ENCODE measurements at regions not wholly inside any gene's neighbourhood (a gene's known extent, or its start where the extent isn't known, plus 50 kb on each side); places are given as distances from the start of the nearest gene placed in this dataset.

DNA sequence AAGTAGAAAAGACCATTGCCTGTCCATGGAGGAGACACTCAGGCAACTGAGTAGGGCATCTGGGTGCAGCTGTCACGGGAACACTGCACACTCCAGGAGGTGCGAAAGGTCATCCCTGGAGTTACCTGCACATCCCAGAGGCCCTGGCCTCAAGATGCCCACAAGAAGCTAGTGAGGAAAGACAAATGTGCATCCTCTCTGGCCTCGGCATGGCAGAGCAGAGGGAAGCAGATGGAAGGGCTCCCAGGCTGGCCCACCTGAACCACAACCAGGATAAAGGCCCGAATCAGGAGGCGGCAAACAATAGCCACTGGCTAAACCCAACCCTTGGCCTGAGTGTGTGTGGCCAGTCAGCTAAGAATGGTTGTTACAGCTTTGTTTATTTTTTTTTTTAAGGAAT lies 231.7 kb downstream of the SYK start:
- Histone ChIP-seq H3K27me3 (ENCODE audit: control insufficient read depth, insufficient read depth, low read length) (peaks cover 4% of the 10 kb centered on the region), H3K36me3 (ENCODE audit: control insufficient read depth, insufficient read depth, low read length) (no peaks in the 10 kb centered on the region), H3K4me3 (ENCODE audit: low read depth, low read length) (no peak overlapping the region)
- TF ChIP-seq, protein P1, sequence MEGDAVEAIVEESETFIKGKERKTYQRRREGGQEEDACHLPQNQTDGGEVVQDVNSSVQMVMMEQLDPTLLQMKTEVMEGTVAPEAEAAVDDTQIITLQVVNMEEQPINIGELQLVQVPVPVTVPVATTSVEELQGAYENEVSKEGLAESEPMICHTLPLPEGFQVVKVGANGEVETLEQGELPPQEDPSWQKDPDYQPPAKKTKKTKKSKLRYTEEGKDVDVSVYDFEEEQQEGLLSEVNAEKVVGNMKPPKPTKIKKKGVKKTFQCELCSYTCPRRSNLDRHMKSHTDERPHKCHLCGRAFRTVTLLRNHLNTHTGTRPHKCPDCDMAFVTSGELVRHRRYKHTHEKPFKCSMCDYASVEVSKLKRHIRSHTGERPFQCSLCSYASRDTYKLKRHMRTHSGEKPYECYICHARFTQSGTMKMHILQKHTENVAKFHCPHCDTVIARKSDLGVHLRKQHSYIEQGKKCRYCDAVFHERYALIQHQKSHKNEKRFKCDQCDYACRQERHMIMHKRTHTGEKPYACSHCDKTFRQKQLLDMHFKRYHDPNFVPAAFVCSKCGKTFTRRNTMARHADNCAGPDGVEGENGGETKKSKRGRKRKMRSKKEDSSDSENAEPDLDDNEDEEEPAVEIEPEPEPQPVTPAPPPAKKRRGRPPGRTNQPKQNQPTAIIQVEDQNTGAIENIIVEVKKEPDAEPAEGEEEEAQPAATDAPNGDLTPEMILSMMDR (IDR thresholded peaks at IDR 0.05; ENCODE audit: insufficient read depth, low read length, severe bottlenecking), result no peak
- FAIRE-seq (no peak), DNase-seq (ENCODE audit: low read depth) (no peak)

DNA sequence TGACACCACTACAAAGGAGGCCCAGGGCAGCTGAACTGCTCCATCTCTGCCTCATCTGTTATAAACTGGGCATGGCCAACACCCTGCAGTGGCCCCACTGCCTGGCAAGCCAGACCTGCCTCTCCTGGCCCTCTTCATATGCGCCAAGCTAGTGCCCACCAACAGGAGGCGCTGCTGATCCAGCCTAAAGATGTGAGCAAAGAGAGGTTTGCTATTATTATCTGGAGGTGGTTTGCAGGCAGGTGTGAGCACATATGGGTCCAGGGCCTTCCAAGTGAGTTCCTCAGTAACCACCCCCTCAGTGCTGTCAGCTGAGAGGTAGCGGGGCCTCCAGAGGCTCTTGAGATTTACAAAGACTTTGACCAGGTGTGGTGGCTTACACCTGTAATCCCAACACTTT lies 232.2 kb downstream of the SYK start:
- FAIRE-seq, result no peak
- Histone ChIP-seq H3K4me3 (ENCODE audit: low read depth, low read length) (no peak overlapping the region), H3K36me3 (ENCODE audit: control insufficient read depth, insufficient read depth, low read length) (no peaks in the 10 kb centered on the region), H3K27me3 (ENCODE audit: control insufficient read depth, insufficient read depth, low read length) (peaks cover 4% of the 10 kb centered on the region)
- TF ChIP-seq, protein P1 (IDR thresholded peaks at IDR 0.05; ENCODE audit: insufficient read depth, low read length, severe bottlenecking), result peak; percentile 35
- no peak for DNase-seq (ENCODE audit: low read depth)

DNA sequence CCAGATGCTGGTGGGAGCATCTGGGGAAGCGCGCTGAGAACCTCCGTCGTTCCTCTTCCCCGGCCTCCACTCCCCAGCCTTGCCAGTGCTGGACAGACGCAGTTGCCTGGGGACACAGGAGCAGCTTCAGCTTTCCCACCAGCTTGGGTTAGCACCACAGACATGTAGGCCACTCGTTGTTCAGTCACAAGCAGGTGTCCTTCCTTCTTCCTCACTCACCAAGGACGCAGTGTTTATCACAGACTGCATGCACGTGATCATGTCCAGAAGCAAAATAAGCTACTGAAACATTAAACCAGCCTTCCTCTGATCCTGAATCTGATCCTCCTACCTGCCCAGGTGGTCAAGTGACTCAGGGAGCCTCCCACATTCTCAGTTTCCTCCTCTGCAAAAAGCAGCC lies 232.9 kb downstream of the SYK start:
- TF ChIP-seq, protein P1 (IDR thresholded peaks at IDR 0.05; ENCODE audit: insufficient read depth, low read length, severe bottlenecking), result no peak
- FAIRE-seq (no peak), DNase-seq (ENCODE audit: low read depth) (peak; percentile 41)
- Histone ChIP-seq H3K36me3 (ENCODE audit: control insufficient read depth, insufficient read depth, low read length) (no peaks in the 10 kb centered on the region), H3K4me3 (ENCODE audit: low read depth, low read length) (no peak overlapping the region), H3K27me3 (ENCODE audit: control insufficient read depth, insufficient read depth, low read length) (peaks cover 4% of the 10 kb centered on the region)

GRCh38 chr9:91034976-91035824 lies 233.6 kb downstream of the SYK start:
- DNase-seq (ENCODE audit: low read depth), result no peak
- TF ChIP-seq, protein P1 (IDR thresholded peaks at IDR 0.05; ENCODE audit: insufficient read depth, low read length, severe bottlenecking), result no peak
- FAIRE-seq, result no peak

DNA sequence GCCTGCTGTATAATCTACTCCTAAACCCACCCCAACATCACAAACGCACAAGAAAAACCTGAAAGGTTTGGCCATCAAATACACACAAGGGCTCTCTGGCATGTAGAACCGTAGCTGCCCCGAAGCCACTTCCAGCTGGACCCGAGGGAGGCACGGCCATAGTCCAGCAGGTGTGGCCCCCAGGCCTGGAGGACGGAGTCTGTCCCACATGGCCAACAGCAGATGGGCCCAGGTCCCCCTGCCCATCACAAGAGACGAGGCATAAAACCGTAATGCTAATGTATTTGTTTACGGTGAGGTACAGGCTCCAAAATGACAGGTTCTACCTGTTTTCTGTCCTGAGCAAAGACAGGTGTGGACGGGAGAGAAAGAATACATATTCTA lies 234.2 kb downstream of the SYK start:
- TF ChIP-seq, protein P1 (IDR thresholded peaks at IDR 0.05; ENCODE audit: insufficient read depth, low read length, severe bottlenecking), result no peak
- peaks cover 4% of the 10 kb centered on the region for H3K27me3 ChIP-seq (ENCODE audit: control insufficient read depth, insufficient read depth, low read length)
- FAIRE-seq (no peak), DNase-seq (ENCODE audit: low read depth) (no peak)
- H3K4me3 ChIP-seq (ENCODE audit: low read depth, low read length), result no peak overlapping the region
- no peaks in the 10 kb centered on the region for H3K36me3 ChIP-seq (ENCODE audit: control insufficient read depth, insufficient read depth, low read length)

More at GRCh38 chr9:91034976-91035824, 233.6 kb downstream of the SYK start:
- Histone ChIP-seq H3K36me3 (ENCODE audit: control insufficient read depth, insufficient read depth, low read length) (no peaks in the 10 kb centered on the region), H3K27me3 (ENCODE audit: control insufficient read depth, insufficient read depth, low read length) (peaks cover 4% of the 10 kb centered on the region), H3K4me3 (ENCODE audit: low read depth, low read length) (no peak overlapping the region)

- FAIRE-seq (no peak), DNase-seq (ENCODE audit: low read depth) (no peak)
- TF ChIP-seq, protein P1 (IDR thresholded peaks at IDR 0.05; ENCODE audit: insufficient read depth, low read length, severe bottlenecking), result no peak
- no peaks in the 10 kb centered on the region for H3K36me3 ChIP-seq (ENCODE audit: control insufficient read depth, insufficient read depth, low read length)
- no peak overlapping the region for H3K4me3 ChIP-seq (ENCODE audit: low read depth, low read length)
- H3K27me3 ChIP-seq (ENCODE audit: control insufficient read depth, insufficient read depth, low read length), result peaks cover 4% of the 10 kb centered on the region
These were observed 234.7 kb downstream of the SYK start for GRCh38 chr9:91036356-91036755.

Measured in bronchial epithelial cell (primary cell).